ENCODE measurements at regions not wholly inside any gene's neighbourhood (a gene's known extent, or its start where the extent isn't known, plus 50 kb on each side); places are given as distances from the start of the nearest gene placed in this dataset.

GRCh38 chr3:40885430-40885829, 313.9 kb upstream of the CTNNB1 start:
- no peak overlapping the region for H3K56ac ChIP-seq (replicated peaks; ENCODE audit: insufficient read length, low read depth, low read length)
- CTCF ChIA-PET (ENCODE audit: partially characterized antibody): interaction anchor here (1.6 kb wide), 1 partner anchor 13 kb away, joined by 4 read pairs; no protein-coding TSS in a partner anchor
- H3K18ac ChIP-seq (ENCODE audit: extremely low read depth, low read length): no peak overlapping the region
- H3K27ac ChIP-seq (ENCODE audit: low read depth, low read length): no peak overlapping the region
- H2BK15ac ChIP-seq (ENCODE audit: low read length): no peak overlapping the region
- H3K14ac ChIP-seq (ENCODE audit: insufficient read length): no peak overlapping the region
- no peaks in the 10 kb centered on the region for H3K27me3 ChIP-seq (replicated peaks in 1 of 4; ENCODE audit: control insufficient read depth in 3 of 4, extremely low read depth in 1 of 4, insufficient read depth in 3 of 4, low read length in 3 of 4)
- H3K4me2 ChIP-seq (ENCODE audit: insufficient read depth in 1 of 2, low read depth in 2 of 2, low read length in 2 of 2): no peak overlapping the region
- no peak overlapping the region for H2AFZ ChIP-seq (ENCODE audit: low read length)
- FAIRE-seq (no peak), DNase-seq (ENCODE audit: low read depth in 1 of 2, low spot score in 2 of 2) (no peak)
- POLR2A ChIA-PET (ENCODE audit: partially characterized antibody): no interaction called here
- H3K23ac ChIP-seq (ENCODE audit: insufficient read length): no peak overlapping the region
- no peak overlapping the region for H2BK120ac ChIP-seq (replicated peaks; ENCODE audit: low read depth, low read length)
- H2AK5ac ChIP-seq (ENCODE audit: low read depth, low read length): no peak overlapping the region
- no peaks in the 10 kb centered on the region for H3K79me2 ChIP-seq (ENCODE audit: control insufficient read depth in 1 of 2, insufficient read depth in 2 of 2, low read length in 2 of 2)
- no peaks in the 10 kb centered on the region for H4K20me1 ChIP-seq (replicated peaks in 1 of 2; ENCODE audit: control insufficient read depth in 1 of 2, insufficient read depth in 2 of 2, low read length in 2 of 2)
- TF ChIP-seq BACH1 (IDR thresholded peaks at IDR 0.05; ENCODE audit: low read length) (no peak), TBP (IDR thresholded peaks at IDR 0.05; ENCODE audit: low read depth, low read length) (no peak), USF2 (IDR thresholded peaks at IDR 0.05; ENCODE audit: low read length) (no peak), E2F6 (IDR thresholded peaks at IDR 0.05) (no peak), CBX5 (IDR thresholded peaks at IDR 0.05; ENCODE audit: low read depth, low read length) (no peak)
- H2BK12ac ChIP-seq (ENCODE audit: low read depth, low read length): no peak overlapping the region
- no peaks in the 10 kb centered on the region for H3K79me1 ChIP-seq (ENCODE audit: low read depth, low read length)
- no peak overlapping the region for H3K9ac ChIP-seq (replicated peaks in 1 of 4; ENCODE audit: extremely low read depth in 1 of 4, low read depth in 3 of 4, low read length in 3 of 4)
- no peaks in the 10 kb centered on the region for H3K4me1 ChIP-seq (replicated peaks in 1 of 4; ENCODE audit: control insufficient read depth in 3 of 4, insufficient read depth in 4 of 4, low read length in 3 of 4)
- no peaks in the 10 kb centered on the region; the same call in 1 of the 2 replicates for H3K23me2 ChIP-seq (ENCODE audit: low read depth, low read length)
- WGBS, 2 experiments (ENCODE audit: extremely low coverage in 1 of 2, insufficient coverage in 1 of 2, insufficient read length in 1 of 2, insufficient replicate concordance in 2 of 2, low coverage in 1 of 2, low lambda C conversion rate in 2 of 2, missing lambda C conversion rate in 1 of 2): 91% methylated on average over 5 of the region's 5 CpGs; no CpG with 5 or more reads in 1 of the 2 experiments
- H4K5ac ChIP-seq (ENCODE audit: insufficient read length, low read depth, low read length): no peak overlapping the region
- no peaks in the 10 kb centered on the region for H3K9me3 ChIP-seq (ENCODE audit: insufficient read depth in 2 of 2, low read depth in 1 of 2, low read length in 1 of 2)
- no peak overlapping the region for H2BK5ac ChIP-seq (ENCODE audit: low read depth, low read length)
- no peak overlapping the region for H3K4me3 ChIP-seq (ENCODE audit: extremely low read depth in 1 of 4, insufficient read depth in 2 of 4, low read depth in 3 of 4, low read length in 4 of 4)
- no peak overlapping the region for H2BK20ac ChIP-seq (ENCODE audit: low read length)
- no peak overlapping the region for H3K4ac ChIP-seq (replicated peaks; ENCODE audit: insufficient read length, low read depth, low read length)
- no peak overlapping the region for H4K8ac ChIP-seq (ENCODE audit: extremely low read depth, insufficient read depth, low read length)
- no peaks in the 10 kb centered on the region; a peak in 1 of 8 replicates for H3K36me3 ChIP-seq (ENCODE audit: control insufficient read depth in 2 of 4, insufficient read depth in 4 of 4, low read length in 3 of 4)
- H4K91ac ChIP-seq (replicated peaks; ENCODE audit: insufficient read length, low read length): no peak overlapping the region
